ENCODE measurements at regions not wholly inside any gene's neighbourhood (a gene's known extent, or its start where the extent isn't known, plus 50 kb on each side); places are given as distances from the start of the nearest gene placed in this dataset.

- TF ChIP-seq CTCF (IDR thresholded peaks at IDR 0.05) = no peak
- no peak for TF ChIP-seq EP300 (IDR thresholded peaks at IDR 0.05)
- TF ChIP-seq POLR2A (IDR thresholded peaks at IDR 0.05) = no peak
These were observed 414.2 kb downstream of the ZNF608 start for GRCh38 chr5:124332273-124332672.
